ENCODE measurements at regions not wholly inside any gene's neighbourhood (a gene's known extent, or its start where the extent isn't known, plus 50 kb on each side); places are given as distances from the start of the nearest gene placed in this dataset.

GRCh38 chr20:17810847-17811627, 111.3 kb downstream of the BANF2 start:
- no peaks in the 10 kb centered on the region for H3K36me3 ChIP-seq (ENCODE audit: control insufficient read depth in 2 of 2, extremely low read depth in 1 of 2, insufficient read depth in 1 of 2, low read length in 1 of 2)
- H3K4me1 Mint-ChIP-seq: no peaks in the 10 kb centered on the region
- ChIA-PET POLR2A (no interaction called here), CTCF (no interaction called here)
- WGBS (ENCODE audit: insufficient coverage): 60% methylated on average over 5 of the region's 9 CpGs
- no peaks in the 10 kb centered on the region for H3K9me3 ChIP-seq
- no peak overlapping the region for H3K4me3 Mint-ChIP-seq
- H3K27me3 ChIP-seq (replicated peaks in 1 of 2; ENCODE audit: control insufficient read depth in 2 of 2, extremely low read depth in 1 of 2, insufficient read depth in 2 of 2, low read length in 1 of 2): peaks cover 0 to 11% of the 10 kb centered on the region in 2 experiments
- no peaks in the 10 kb centered on the region for H3K4me1 ChIP-seq (ENCODE audit: control insufficient read depth in 1 of 2, extremely low read depth in 1 of 2, insufficient read depth in 2 of 2, low read length in 2 of 2)
- no peaks in the 10 kb centered on the region for H3K27me3 Mint-ChIP-seq
- no peak overlapping the region for H3K4me3 ChIP-seq (ENCODE audit: control insufficient read depth in 1 of 2, extremely low read depth in 1 of 2, low read length in 1 of 2)
- H3K9me3 Mint-ChIP-seq: no peaks in the 10 kb centered on the region
- DNase-seq (no peak), ATAC-seq (replicated peaks in 1 of 4) (peak in 1 of 4 experiments; percentile 36)
- H3K27ac ChIP-seq (ENCODE audit: low read length): no peak overlapping the region
- H3K27ac Mint-ChIP-seq: no peak overlapping the region
- H3K36me3 Mint-ChIP-seq: no peaks in the 10 kb centered on the region

GRCh38 chr20:17810062-17810631, 110.4 kb downstream of the BANF2 start:
- Mint-ChIP-seq H3K27me3 (no peaks in the 10 kb centered on the region), H3K4me1 (no peaks in the 10 kb centered on the region), H3K27ac (no peak overlapping the region), H3K4me3 (no peak overlapping the region), H3K9me3 (no peaks in the 10 kb centered on the region), H3K36me3 (no peaks in the 10 kb centered on the region)
- H3K4me3 ChIP-seq (ENCODE audit: control insufficient read depth in 1 of 2, extremely low read depth in 1 of 2, low read length in 1 of 2): no peak overlapping the region
- CTCF ChIA-PET: no interaction called here
- peaks cover 0 to 9% of the 10 kb centered on the region in 2 experiments for H3K27me3 ChIP-seq (replicated peaks in 1 of 2; ENCODE audit: control insufficient read depth in 2 of 2, extremely low read depth in 1 of 2, insufficient read depth in 2 of 2, low read length in 1 of 2)
- no peaks in the 10 kb centered on the region for H3K36me3 ChIP-seq (ENCODE audit: control insufficient read depth in 2 of 2, extremely low read depth in 1 of 2, insufficient read depth in 1 of 2, low read length in 1 of 2)
- DNase-seq (no peak), ATAC-seq (replicated peaks in 1 of 4) (no peak)
- POLR2A ChIA-PET: no interaction called here
- no peaks in the 10 kb centered on the region for H3K4me1 ChIP-seq (ENCODE audit: control insufficient read depth in 1 of 2, extremely low read depth in 1 of 2, insufficient read depth in 2 of 2, low read length in 2 of 2)
- no CpG with 5 or more reads among the region's 4 CpGs for WGBS (ENCODE audit: insufficient coverage)
- no peaks in the 10 kb centered on the region for H3K9me3 ChIP-seq
- no peak overlapping the region for H3K27ac ChIP-seq (ENCODE audit: low read length)

GRCh38 chr20:17809362-17810061, 109.7 kb downstream of the BANF2 start:
- Mint-ChIP-seq H3K27ac (no peak overlapping the region), H3K36me3 (no peaks in the 10 kb centered on the region), H3K27me3 (no peaks in the 10 kb centered on the region), H3K9me3 (no peaks in the 10 kb centered on the region), H3K4me3 (no peak overlapping the region), H3K4me1 (no peaks in the 10 kb centered on the region)
- Histone ChIP-seq H3K27ac (ENCODE audit: low read length) (no peak overlapping the region), H3K9me3 (no peaks in the 10 kb centered on the region), H3K36me3 (ENCODE audit: control insufficient read depth in 2 of 2, extremely low read depth in 1 of 2, insufficient read depth in 1 of 2, low read length in 1 of 2) (no peaks in the 10 kb centered on the region), H3K4me3 (ENCODE audit: control insufficient read depth in 1 of 2, extremely low read depth in 1 of 2, low read length in 1 of 2) (no peak overlapping the region), H3K4me1 (ENCODE audit: control insufficient read depth in 1 of 2, extremely low read depth in 1 of 2, insufficient read depth in 2 of 2, low read length in 2 of 2) (no peaks in the 10 kb centered on the region), H3K27me3 (replicated peaks in 1 of 2; ENCODE audit: control insufficient read depth in 2 of 2, extremely low read depth in 1 of 2, insufficient read depth in 2 of 2, low read length in 1 of 2) (peaks cover 0 to 9% of the 10 kb centered on the region in 2 experiments)
- CTCF ChIA-PET: no interaction called here
- WGBS (ENCODE audit: insufficient coverage): 83% methylated on average over 3 of the region's 8 CpGs
- no peak for ATAC-seq (replicated peaks in 1 of 4)
- POLR2A ChIA-PET: no interaction called here
- no peak for DNase-seq

- Histone ChIP-seq H3K27me3 (replicated peaks in 1 of 2; ENCODE audit: control insufficient read depth in 2 of 2, extremely low read depth in 1 of 2, insufficient read depth in 2 of 2, low read length in 1 of 2) (peaks cover 0 to 9% of the 10 kb centered on the region in 2 experiments), H3K9me3 (no peaks in the 10 kb centered on the region), H3K4me1 (ENCODE audit: control insufficient read depth in 1 of 2, extremely low read depth in 1 of 2, insufficient read depth in 2 of 2, low read length in 2 of 2) (no peaks in the 10 kb centered on the region), H3K27ac (ENCODE audit: low read length) (no peak overlapping the region), H3K4me3 (ENCODE audit: control insufficient read depth in 1 of 2, extremely low read depth in 1 of 2, low read length in 1 of 2) (no peak overlapping the region), H3K36me3 (ENCODE audit: control insufficient read depth in 2 of 2, extremely low read depth in 1 of 2, insufficient read depth in 1 of 2, low read length in 1 of 2) (no peaks in the 10 kb centered on the region)
- Mint-ChIP-seq H3K4me1 (no peaks in the 10 kb centered on the region), H3K4me3 (no peak overlapping the region), H3K27me3 (no peaks in the 10 kb centered on the region), H3K27ac (no peak overlapping the region), H3K9me3 (no peaks in the 10 kb centered on the region), H3K36me3 (no peaks in the 10 kb centered on the region)
- DNase-seq (no peak), ATAC-seq (replicated peaks in 1 of 4) (no peak)
- 82% methylated on average over 5 of the region's 5 CpGs for WGBS (ENCODE audit: insufficient coverage)
- POLR2A ChIA-PET: interaction anchor here in 1 of 2 donors (0.6 kb wide), 1 partner anchor 362 kb away, joined by 3 read pairs; no protein-coding TSS in a partner anchor
- CTCF ChIA-PET: no interaction called here
Measured at GRCh38 chr20:17808782-17809181, 109.0 kb downstream of the BANF2 start.

- CTCF ChIA-PET: no interaction called here
- H3K9me3 ChIP-seq: no peaks in the 10 kb centered on the region
- no peaks in the 10 kb centered on the region for H3K27me3 Mint-ChIP-seq
- H3K4me3 ChIP-seq (ENCODE audit: control insufficient read depth in 1 of 2, extremely low read depth in 1 of 2, low read length in 1 of 2): no peak overlapping the region
- H3K27ac ChIP-seq (ENCODE audit: low read length): no peak overlapping the region
- DNase-seq: no peak
- no peak overlapping the region for H3K4me3 Mint-ChIP-seq
- H3K4me1 Mint-ChIP-seq: no peaks in the 10 kb centered on the region
- peaks cover 0 to 9% of the 10 kb centered on the region in 2 experiments for H3K27me3 ChIP-seq (replicated peaks in 1 of 2; ENCODE audit: control insufficient read depth in 2 of 2, extremely low read depth in 1 of 2, insufficient read depth in 2 of 2, low read length in 1 of 2)
- ATAC-seq (replicated peaks in 1 of 4): no peak
- 98% methylated on average over 4 of the region's 5 CpGs for WGBS (ENCODE audit: insufficient coverage)
- no peaks in the 10 kb centered on the region for H3K9me3 Mint-ChIP-seq
- H3K27ac Mint-ChIP-seq: no peak overlapping the region
- POLR2A ChIA-PET: interaction anchor here in 1 of 2 donors (0.6 kb wide), 1 partner anchor 361 kb away, joined by 3 read pairs; no protein-coding TSS in a partner anchor
- no peaks in the 10 kb centered on the region for H3K36me3 Mint-ChIP-seq
- no peaks in the 10 kb centered on the region for H3K36me3 ChIP-seq (ENCODE audit: control insufficient read depth in 2 of 2, extremely low read depth in 1 of 2, insufficient read depth in 1 of 2, low read length in 1 of 2)
- H3K4me1 ChIP-seq (ENCODE audit: control insufficient read depth in 1 of 2, extremely low read depth in 1 of 2, insufficient read depth in 2 of 2, low read length in 2 of 2): no peaks in the 10 kb centered on the region
Measured at GRCh38 chr20:17808357-17808756, 108.6 kb downstream of the BANF2 start.

- no peaks in the 10 kb centered on the region for H3K36me3 ChIP-seq (ENCODE audit: control insufficient read depth in 2 of 2, extremely low read depth in 1 of 2, insufficient read depth in 1 of 2, low read length in 1 of 2)
- H3K27ac ChIP-seq (ENCODE audit: low read length): no peak overlapping the region
- no peak overlapping the region for H3K27ac Mint-ChIP-seq
- POLR2A ChIA-PET: no interaction called here
- ATAC-seq (replicated peaks in 1 of 4) (no peak), DNase-seq (no peak)
- H3K9me3 ChIP-seq: no peaks in the 10 kb centered on the region
- no peaks in the 10 kb centered on the region for H3K4me1 Mint-ChIP-seq
- peaks cover 0 to 9% of the 10 kb centered on the region in 2 experiments for H3K27me3 ChIP-seq (replicated peaks in 1 of 2; ENCODE audit: control insufficient read depth in 2 of 2, extremely low read depth in 1 of 2, insufficient read depth in 2 of 2, low read length in 1 of 2)
- H3K4me3 Mint-ChIP-seq: no peak overlapping the region
- no peaks in the 10 kb centered on the region for H3K4me1 ChIP-seq (ENCODE audit: control insufficient read depth in 1 of 2, extremely low read depth in 1 of 2, insufficient read depth in 2 of 2, low read length in 2 of 2)
- H3K9me3 Mint-ChIP-seq: no peaks in the 10 kb centered on the region
- H3K4me3 ChIP-seq (ENCODE audit: control insufficient read depth in 1 of 2, extremely low read depth in 1 of 2, low read length in 1 of 2): no peak overlapping the region
- no CpG with 5 or more reads among the region's 2 CpGs for WGBS (ENCODE audit: insufficient coverage)
- H3K27me3 Mint-ChIP-seq: no peaks in the 10 kb centered on the region
- CTCF ChIA-PET: no interaction called here
- H3K36me3 Mint-ChIP-seq: no peaks in the 10 kb centered on the region
Measured at GRCh38 chr20:17807651-17808050, 107.9 kb downstream of the BANF2 start.
